ENCODE measurements at regions not wholly inside any gene's neighbourhood (a gene's known extent, or its start where the extent isn't known, plus 50 kb on each side); places are given as distances from the start of the nearest gene placed in this dataset.
"Not testable (repeated sequence)": the region's sequence is repeated elsewhere in the genome, so short reads cannot be mapped to it uniquely, and the experiment has no call there.

DNA sequence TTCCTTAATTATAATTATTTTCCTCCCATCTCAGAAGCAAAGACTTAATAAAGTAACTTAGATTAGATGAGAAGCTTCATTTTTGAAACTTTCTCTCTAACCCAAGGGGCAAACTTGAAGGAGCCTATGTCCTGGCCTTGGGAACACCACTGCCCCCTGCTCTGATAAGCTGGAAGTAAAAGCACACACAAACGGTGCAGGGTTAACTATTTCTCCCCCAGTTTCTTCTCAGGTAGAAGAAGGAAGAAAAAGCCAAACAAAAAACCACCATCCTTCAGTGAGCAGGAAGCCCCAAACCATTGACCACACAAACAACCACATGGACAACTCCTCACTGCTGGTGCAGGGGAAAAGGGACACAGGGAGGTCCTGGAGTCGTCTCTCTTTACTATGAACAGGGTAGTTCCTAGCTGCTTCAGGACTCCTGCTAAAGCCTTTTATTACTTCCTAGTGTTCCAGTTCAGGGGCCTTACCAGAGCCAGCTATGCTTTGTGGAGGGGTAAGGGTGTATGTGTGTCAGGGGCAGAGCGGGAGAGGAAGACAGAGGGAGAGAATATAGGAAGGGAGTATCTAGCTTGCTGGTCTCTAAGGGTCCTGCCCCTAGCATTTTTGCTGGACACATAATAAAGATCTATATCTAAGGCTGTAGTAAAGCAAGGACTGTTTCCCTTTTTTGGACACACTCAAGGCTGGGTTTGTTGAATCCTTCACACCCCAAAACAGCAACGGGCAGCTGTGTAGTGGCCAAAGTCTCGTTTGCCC, 94.0 kb upstream of the UMPS start:
- TF ChIP-seq POLR2A (IDR thresholded peaks at IDR 0.05) = no peak
- TF ChIP-seq EP300 (IDR thresholded peaks at IDR 0.05) = no peak
- no peak for TF ChIP-seq CTCF (IDR thresholded peaks at IDR 0.05)
- no peak for TF ChIP-seq POLR2AphosphoS5 (IDR thresholded peaks at IDR 0.05)
- no peak for DNase-seq
- Histone ChIP-seq H3K4me1 (peaks cover 30 to 88% (median 58%) of the 10 kb centered on the region in 4 donors), H3K27me3 (no peaks in the 10 kb centered on the region), H3K9me3 (no peaks in the 10 kb centered on the region), H3K27ac (peak overlapping the region; percentile 78 to 86 (median 85)), H3K36me3 (peaks cover 5 to 38% (median 26%) of the 10 kb centered on the region in 4 donors), H3K4me3 (no peak overlapping the region)
- WGBS, 5 donors = 24 to 40% (median 25%) methylated on average over 4 to 5 of the region's 5 CpGs
- intact Hi-C loops (cut with DNase I; ENCODE audit: low total_unique reads) = no loop called here

GRCh38 chr3:124636863-124637296, 93.4 kb upstream of the UMPS start:
- 36 to 49% (median 39%) methylated on average over 4 of the region's 4 CpGs for WGBS, 5 donors
- intact Hi-C loops (cut with DNase I; ENCODE audit: low total_unique reads) = no loop called here
- H3K27me3 ChIP-seq = no peaks in the 10 kb centered on the region
- peak overlapping the region; percentile 78 to 86 (median 85) for H3K27ac ChIP-seq
- H3K4me3 ChIP-seq = peak overlapping the region in 3 of 4 donors; percentile 9 to 18 (median 16)
- no peak for TF ChIP-seq EP300 (IDR thresholded peaks at IDR 0.05)
- TF ChIP-seq POLR2AphosphoS5 (IDR thresholded peaks at IDR 0.05) = peak in 2 of 3 donors; percentile 59 to 68
- no peaks in the 10 kb centered on the region for H3K9me3 ChIP-seq
- peaks cover 5 to 38% (median 26%) of the 10 kb centered on the region in 4 donors for H3K36me3 ChIP-seq
- peaks cover 24 to 83% (median 55%) of the 10 kb centered on the region in 4 donors for H3K4me1 ChIP-seq
- DNase-seq = peak in 1 of 2 donors; percentile 69

DNA sequence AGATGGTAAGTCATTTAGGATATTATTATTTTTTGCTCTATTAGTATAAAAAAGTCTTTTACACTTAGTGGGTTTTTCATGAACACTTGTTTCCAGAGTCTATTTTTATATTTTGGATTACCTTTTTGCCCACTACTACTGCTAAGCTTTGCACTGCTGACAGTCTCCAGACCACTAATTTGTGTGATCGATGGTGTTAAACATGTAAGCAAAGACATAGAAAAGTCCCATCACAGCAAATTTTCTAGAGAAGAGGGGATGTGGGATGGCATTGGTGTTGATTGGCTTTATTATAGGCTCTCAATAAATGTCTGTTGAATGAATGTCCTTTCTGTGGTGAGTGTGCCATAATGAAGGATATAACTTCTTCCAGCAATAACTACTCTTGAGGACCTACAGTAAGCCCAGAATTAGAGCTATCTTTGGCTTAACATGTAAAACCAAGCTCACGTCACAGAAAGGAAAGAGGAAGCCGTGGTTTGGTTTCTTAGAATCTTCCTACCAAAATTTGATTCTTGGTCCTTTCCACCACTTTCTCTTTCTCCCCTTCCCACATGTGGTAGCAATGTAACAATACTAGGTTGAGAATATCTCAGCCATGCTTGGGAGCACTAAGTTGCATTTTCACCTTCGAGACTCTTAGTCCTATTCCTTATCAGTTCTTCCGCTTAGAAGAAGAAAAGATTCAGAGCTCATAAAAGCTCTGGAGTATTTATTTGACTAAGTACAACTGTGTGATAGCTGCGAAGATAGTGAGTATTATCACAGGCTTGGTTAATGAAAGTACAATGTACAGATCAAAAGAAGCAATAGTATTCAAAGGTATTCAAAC, 90.6 kb upstream of the UMPS start:
- Histone ChIP-seq H3K4me3 (no peak overlapping the region), H3K36me3 (peaks cover 0 to 14% (median 4%) of the 10 kb centered on the region in 4 donors), H3K27me3 (no peaks in the 10 kb centered on the region), H3K4me1 (peaks cover 22 to 70% (median 46%) of the 10 kb centered on the region in 4 donors), H3K27ac (peak overlapping the region in 4 of 5 donors; percentile 2 to 85 (median 66)), H3K9me3 (no peaks in the 10 kb centered on the region)
- peak in 1 of 2 donors; percentile 46 for DNase-seq
- 40 to 56% (median 47%) methylated on average over 6 of the region's 6 CpGs for WGBS, 5 donors
- intact Hi-C loops (cut with DNase I; ENCODE audit: low total_unique reads) = no loop called here
- no peak for TF ChIP-seq EP300 (IDR thresholded peaks at IDR 0.05)
- peak in 2 of 3 donors; percentile 64 to 67 for TF ChIP-seq POLR2AphosphoS5 (IDR thresholded peaks at IDR 0.05)

- Histone ChIP-seq H3K27ac (peak overlapping the region; percentile 26 to 85 (median 48)), H3K9me3 (no peaks in the 10 kb centered on the region), H3K4me1 (peaks cover 19 to 59% (median 37%) of the 10 kb centered on the region in 4 donors), H3K36me3 (peaks cover 0 to 6% (median 2%) of the 10 kb centered on the region in 4 donors), H3K27me3 (no peaks in the 10 kb centered on the region), H3K4me3 (no peak overlapping the region)
- intact Hi-C loops (cut with DNase I; ENCODE audit: low total_unique reads) = no loop called here
- WGBS, 5 donors = 63 to 74% (median 67%) methylated on average over 9 of the region's 9 CpGs
- no peak for DNase-seq
- TF ChIP-seq CTCF (IDR thresholded peaks at IDR 0.05) = no peak
- no peak for TF ChIP-seq EP300 (IDR thresholded peaks at IDR 0.05)
- no peak for TF ChIP-seq POLR2AphosphoS5 (IDR thresholded peaks at IDR 0.05)
- no peak for TF ChIP-seq POLR2A (IDR thresholded peaks at IDR 0.05)
Observed at GRCh38 chr3:124640635-124641306, 89.5 kb upstream of the UMPS start.

DNA sequence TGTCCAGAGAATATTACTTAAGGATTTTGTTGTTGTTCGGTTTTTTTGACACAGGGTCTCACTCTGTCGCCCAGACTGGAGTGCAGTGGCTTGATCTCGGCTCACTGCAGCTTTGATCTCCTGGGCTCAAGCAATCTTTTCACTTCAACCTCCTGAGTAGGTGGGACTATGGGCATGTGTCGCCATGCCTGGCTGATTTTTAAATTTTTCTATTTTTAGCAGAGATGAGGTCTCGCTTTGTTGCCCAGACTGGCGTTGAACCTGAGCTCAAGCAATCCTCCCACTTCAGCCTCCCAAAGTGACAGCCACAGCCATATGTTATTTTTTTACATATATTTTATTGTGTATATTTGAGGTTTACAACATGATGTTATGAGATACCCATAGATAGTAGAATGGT, 86.8 kb upstream of the UMPS start:
- intact Hi-C loops (cut with DNase I; ENCODE audit: low total_unique reads) = no loop called here
- Histone ChIP-seq H3K9me3 (no peaks in the 10 kb centered on the region), H3K27ac (no peak overlapping the region), H3K4me1 (peaks cover 9 to 36% (median 22%) of the 10 kb centered on the region in 4 donors), H3K4me3 (no peak overlapping the region), H3K36me3 (peaks cover 0 to 7% (median 3%) of the 10 kb centered on the region in 4 donors), H3K27me3 (no peaks in the 10 kb centered on the region)
- TF ChIP-seq EP300 (IDR thresholded peaks at IDR 0.05) (no peak), CTCF (IDR thresholded peaks at IDR 0.05) (no peak), POLR2A (IDR thresholded peaks at IDR 0.05) (no peak), POLR2AphosphoS5 (IDR thresholded peaks at IDR 0.05) (no peak)
- WGBS, 5 donors = 96 to 97% (median 97%) methylated on average over 6 of the region's 6 CpGs
- no peak for DNase-seq

GRCh38 chr3:124646186-124646585, 84.1 kb upstream of the UMPS start:
- H3K27ac ChIP-seq; H3K4me3 ChIP-seq; H3K27me3 ChIP-seq; H3K9me3 ChIP-seq; DNase-seq; intact Hi-C loops (cut with DNase I; ENCODE audit: low total_unique reads): not testable (repeated sequence)
- 50 to 64% (median 58%) methylated on average over 4 of the region's 4 CpGs for WGBS, 5 donors
- Histone ChIP-seq H3K36me3 (peaks cover 0 to 20% (median 15%) of the 10 kb centered on the region in 4 donors), H3K4me1 (peaks cover 0 to 10% (median 6%) of the 10 kb centered on the region in 4 donors)

Data from stomach (tissue), 8 donors.